DMS 273 (cell line): ENCODE measurements at regions not wholly inside any gene's neighbourhood (a gene's known extent, or its start where the extent isn't known, plus 50 kb on each side); places are given as distances from the start of the nearest gene placed in this dataset.
A peak's percentile ranks its signal among the peaks of the same experiment; 100 is the strongest.

Experiments used
- DNase-seq: peaks from one replicate; lab custom pipeline; 2025; ENCODE audit not compliant: unreplicated experiment; lab: John Stamatoyannopoulos, UW

GRCh38 chr2:187274146-187274545 is 173.9 kb downstream of the CALCRL start:
- no peak for DNase-seq

- DNase-seq = no peak
Measured at GRCh38 chr2:187272255-187272654, 175.8 kb downstream of the CALCRL start.

- no peak for DNase-seq
Measured at GRCh38 chr2:187271825-187272224, 176.2 kb downstream of the CALCRL start.

- no peak for DNase-seq
Measured at GRCh38 chr2:187266645-187267044, 181.4 kb downstream of the CALCRL start.

- no peak for DNase-seq
Measured at GRCh38 chr2:187266147-187266546, 181.9 kb downstream of the CALCRL start.

DNA sequence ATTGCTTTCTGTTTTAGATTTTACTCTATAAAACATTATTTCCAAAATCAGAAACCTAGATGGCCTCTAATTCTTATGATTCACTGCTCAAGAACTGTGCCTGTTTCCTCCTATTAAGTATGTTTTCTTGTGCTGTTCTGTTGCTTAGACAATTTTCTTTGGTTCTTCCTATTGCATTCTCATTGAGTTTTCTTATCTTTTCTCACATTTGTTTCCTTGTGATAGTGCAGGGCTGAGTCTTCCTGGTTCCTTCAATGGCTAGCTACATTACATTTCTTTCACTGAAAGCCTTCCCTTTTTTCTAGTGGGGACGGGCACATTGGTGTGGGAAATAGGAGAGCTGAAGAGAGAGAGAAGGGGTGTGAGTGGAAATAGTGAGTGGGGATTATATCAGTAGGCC is 183.4 kb downstream of the CALCRL start:
- no peak for DNase-seq

- no peak for DNase-seq
Measured at GRCh38 chr2:187263675-187264560, 184.1 kb downstream of the CALCRL start.

GRCh38 chr2:187261705-187262104 is 186.3 kb downstream of the CALCRL start:
- DNase-seq = no peak

DNA sequence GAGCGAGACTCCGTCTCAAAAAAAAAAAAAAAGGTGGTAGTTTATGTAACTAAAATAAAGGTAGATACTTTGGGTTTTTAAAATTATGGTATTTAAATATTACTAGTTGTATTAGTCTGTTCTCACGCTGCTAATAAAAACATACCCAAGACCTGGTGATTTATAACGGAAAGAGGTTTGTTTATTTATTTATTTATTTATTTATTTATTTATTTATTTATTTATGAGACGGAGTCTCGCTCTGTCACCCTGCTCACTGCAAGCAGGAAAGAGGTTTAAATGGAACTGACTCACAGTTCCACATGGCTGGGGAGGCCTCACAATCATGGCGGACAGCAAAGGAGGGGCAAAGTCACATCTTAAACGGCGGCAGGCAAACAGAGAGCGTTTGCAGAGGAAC is 196.0 kb downstream of the CALCRL start:
- no peak for DNase-seq

DNA sequence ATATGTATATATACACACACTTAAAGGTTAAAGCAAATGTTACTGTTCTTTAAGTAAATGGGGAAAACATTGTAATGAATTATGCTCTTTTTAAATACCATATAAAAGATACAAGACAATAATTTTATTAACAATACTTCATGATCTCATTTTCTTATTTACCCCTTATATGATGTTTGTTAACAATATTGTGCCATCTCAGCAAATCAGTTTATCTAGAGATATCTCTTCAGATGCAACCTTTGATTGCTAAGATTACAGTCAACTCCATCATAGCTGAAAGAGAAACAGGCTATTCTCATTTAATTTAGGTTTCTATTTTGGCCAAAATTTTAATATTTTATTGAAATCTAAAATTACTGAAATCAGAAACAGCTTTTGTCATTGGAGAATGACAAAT is 197.9 kb downstream of the CALCRL start:
- DNase-seq = no peak

- DNase-seq = no peak
Measured at GRCh38 chr2:187233811-187234210, 214.2 kb downstream of the CALCRL start.

DNA sequence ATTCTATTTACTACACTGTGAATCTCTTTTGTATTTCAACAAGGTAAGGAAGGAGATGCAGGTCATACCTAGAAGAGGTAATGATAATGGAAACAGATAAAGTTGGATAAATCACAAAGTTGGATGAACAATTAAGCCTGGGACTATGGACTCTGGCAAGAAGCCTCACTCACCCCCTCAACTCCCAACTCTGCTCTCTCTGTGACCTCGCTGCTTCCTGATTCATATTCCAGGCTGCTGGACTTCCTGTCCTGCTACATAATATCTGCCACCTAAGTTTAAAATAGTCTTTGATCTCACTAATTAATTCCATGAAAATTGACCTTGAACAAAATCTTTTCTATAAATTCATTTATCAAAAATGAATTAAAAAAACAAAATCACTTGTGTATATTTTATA is 215.3 kb downstream of the CALCRL start:
- DNase-seq = no peak

GRCh38 chr2:187230088-187230487 is 218.0 kb downstream of the CALCRL start:
- DNase-seq = no peak

- DNase-seq = peak; percentile 30
Measured at GRCh38 chr2:187228986-187229385, 219.1 kb downstream of the CALCRL start.

GRCh38 chr2:187224989-187225388 is 223.1 kb downstream of the CALCRL start:
- DNase-seq = no peak

- no peak for DNase-seq
Measured at GRCh38 chr2:187220071-187220470, 228.0 kb downstream of the CALCRL start.

DNA sequence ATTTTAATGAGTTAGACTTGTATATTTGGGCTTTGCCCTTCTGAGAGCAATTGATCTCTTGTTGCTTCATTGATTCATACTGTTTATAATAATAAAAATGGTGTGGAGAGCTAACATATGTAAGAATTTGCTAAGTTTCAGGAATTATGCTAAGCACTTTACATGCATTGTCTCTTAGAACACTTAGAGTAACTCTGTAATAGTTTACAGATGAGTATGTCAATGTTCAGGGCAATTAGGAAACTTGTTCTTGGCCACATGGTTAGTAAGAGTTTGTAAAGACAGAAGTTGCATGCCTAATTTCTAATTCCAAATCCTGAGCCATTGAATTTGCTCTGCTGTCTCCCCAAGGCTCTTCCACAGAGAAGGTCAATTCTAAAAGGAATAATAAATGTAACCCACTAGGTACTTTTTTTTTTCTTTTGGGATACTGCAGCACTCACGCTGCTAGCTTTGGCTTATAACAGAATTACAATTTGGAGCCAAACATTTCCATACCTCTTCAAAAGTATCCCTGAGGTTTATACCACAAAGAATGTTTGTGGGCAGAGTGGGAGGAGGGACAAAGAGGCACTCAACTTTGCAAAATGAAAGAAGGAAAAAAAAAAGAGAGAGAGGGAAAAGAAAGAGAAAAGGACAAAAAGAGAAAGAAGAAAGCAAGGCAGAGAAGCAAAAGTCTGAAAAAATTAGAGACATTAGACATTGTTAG is 232.4 kb downstream of the CALCRL start:
- DNase-seq = no peak

DNA sequence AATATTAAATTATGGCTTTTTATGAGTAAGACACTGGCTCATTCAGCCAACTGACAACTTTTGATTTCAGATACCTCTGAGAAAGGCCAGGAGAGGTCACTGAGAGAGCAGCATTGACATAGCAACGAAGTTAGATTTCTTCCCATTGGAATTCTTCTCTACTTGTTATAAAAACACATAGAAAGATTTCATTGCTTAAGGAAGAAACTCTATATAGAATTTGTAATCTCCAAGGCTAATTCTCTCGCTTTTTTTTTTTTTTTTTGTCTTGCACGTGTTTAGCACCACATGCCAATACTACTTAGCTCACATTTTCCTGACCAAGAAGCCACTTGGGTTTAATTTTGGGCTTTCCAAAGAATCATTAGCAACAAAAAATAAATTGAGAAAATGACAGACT is 233.7 kb downstream of the CALCRL start:
- DNase-seq = no peak

- no peak for DNase-seq
Measured at GRCh38 chr2:187213798-187214197, 234.3 kb downstream of the CALCRL start.

GRCh38 chr2:187210726-187211125 is 237.3 kb downstream of the CALCRL start:
- DNase-seq = no peak

DNA sequence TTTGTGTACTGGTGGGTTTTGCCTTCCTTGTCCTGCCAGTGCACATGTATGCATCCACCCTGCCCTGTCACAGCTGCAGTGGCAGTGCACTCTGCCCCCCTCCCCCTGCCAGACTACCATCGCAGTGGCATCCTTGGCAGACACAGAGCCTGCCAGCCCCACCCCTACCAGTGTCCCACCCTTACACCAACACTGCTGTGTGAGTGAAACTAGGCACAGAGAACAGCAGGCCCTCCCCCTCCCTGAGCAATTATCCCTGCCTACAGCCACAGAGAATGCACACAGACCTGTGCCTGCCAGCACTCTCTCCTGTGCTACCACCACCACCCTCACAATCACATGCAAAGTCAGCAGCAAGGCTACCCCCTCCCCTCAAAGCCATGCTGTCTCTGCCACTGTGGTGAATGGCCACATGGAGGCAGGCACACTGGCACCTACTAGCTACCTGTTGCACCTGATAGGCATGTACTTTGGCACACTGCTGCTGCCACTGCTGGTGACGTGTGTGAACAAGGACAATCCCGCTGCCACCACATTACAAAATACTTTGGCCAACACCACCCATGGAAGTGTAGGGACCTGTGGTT is 239.8 kb downstream of the CALCRL start:
- no peak for DNase-seq

DNA sequence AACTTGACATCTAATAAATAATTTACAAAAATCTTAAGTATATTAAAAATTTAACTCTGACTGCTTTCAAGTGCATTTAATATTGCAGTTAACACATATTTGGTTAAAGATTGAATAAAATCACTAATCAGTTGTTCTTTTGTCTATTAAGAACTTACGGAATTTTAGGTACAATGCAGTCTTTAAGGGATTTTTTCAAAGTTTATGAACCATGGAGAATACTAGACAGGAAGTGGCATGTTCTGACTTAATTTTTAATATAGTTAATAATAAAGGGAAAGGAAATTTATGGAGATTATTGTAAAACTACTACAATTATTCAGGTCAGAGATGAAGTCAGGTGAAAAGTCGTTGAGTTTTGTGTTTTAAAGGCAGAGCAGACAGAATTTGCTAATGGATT is 240.9 kb downstream of the CALCRL start:
- no peak for DNase-seq
